Endothelial cell of hepatic sinusoid (primary cell): ENCODE measurements at regions not wholly inside any gene's neighbourhood (a gene's known extent, or its start where the extent isn't known, plus 50 kb on each side); places are given as distances from the start of the nearest gene placed in this dataset.
"Not testable (repeated sequence)": the region's sequence is repeated elsewhere in the genome, so short reads cannot be mapped to it uniquely, and the experiment has no call there.

ENCODE experiments used
- in situ Hi-C: cut with HindIII; loops from 2 replicates; pipeline ENCODE4 v1.10.0; 2017; ENCODE audit warnings: low sequenced_read_pairs

GRCh38 chr14:81738946-81739659 is 205.4 kb upstream of the SEL1L start:
- in situ Hi-C loops = no loop called here

GRCh38 chr14:81743605-81744004 is 210.0 kb upstream of the SEL1L start:
- in situ Hi-C loops = no loop called here

- in situ Hi-C loops = no loop called here
These were observed 217.5 kb upstream of the SEL1L start for GRCh38 chr14:81751198-81751597.

GRCh38 chr14:81759541-81759940 is 225.9 kb upstream of the SEL1L start:
- in situ Hi-C loops = no loop called here

GRCh38 chr14:81765651-81766275 is 232.1 kb upstream of the SEL1L start:
- in situ Hi-C loops = no loop called here

- in situ Hi-C loops = no loop called here
These were observed 232.8 kb upstream of the SEL1L start for GRCh38 chr14:81766321-81766915.

- in situ Hi-C loops = no loop called here
These were observed 233.8 kb upstream of the SEL1L start for GRCh38 chr14:81767266-81767995.

- in situ Hi-C loops = no loop called here
These were observed 238.1 kb upstream of the SEL1L start for GRCh38 chr14:81771651-81772275.

GRCh38 chr14:81772381-81772780 is 238.7 kb upstream of the SEL1L start:
- in situ Hi-C loops = no loop called here

- in situ Hi-C loops = no loop called here
These were observed 242.9 kb upstream of the SEL1L start for GRCh38 chr14:81776531-81776930.

- in situ Hi-C loops = not testable (repeated sequence)
These were observed 248.1 kb upstream of the SEL1L start for GRCh38 chr14:81781798-81782197.

- in situ Hi-C loops = no loop called here
These were observed 250.4 kb upstream of the SEL1L start for GRCh38 chr14:81784084-81784483.

GRCh38 chr14:81797315-81797714 is 263.7 kb upstream of the SEL1L start:
- in situ Hi-C loops = no loop called here

GRCh38 chr14:81801921-81802320 is 268.3 kb upstream of the SEL1L start:
- in situ Hi-C loops = no loop called here

- in situ Hi-C loops = no loop called here
These were observed 268.7 kb upstream of the SEL1L start for GRCh38 chr14:81802341-81802740.

- in situ Hi-C loops = no loop called here
These were observed 272.1 kb upstream of the SEL1L start for GRCh38 chr14:81805785-81806184.

- in situ Hi-C loops = no loop called here
These were observed 278.1 kb upstream of the SEL1L start for GRCh38 chr14:81811705-81812269.

GRCh38 chr14:81818271-81818670 is 284.6 kb upstream of the SEL1L start:
- in situ Hi-C loops = no loop called here

- in situ Hi-C loops = no loop called here
These were observed 285.7 kb upstream of the SEL1L start for GRCh38 chr14:81819344-81819743.

GRCh38 chr14:81819910-81820309 is 286.3 kb upstream of the SEL1L start:
- in situ Hi-C loops = no loop called here

- in situ Hi-C loops = no loop called here
These were observed 292.4 kb upstream of the SEL1L start for GRCh38 chr14:81826081-81826480.
